H9 (cell line): ENCODE measurements at regions not wholly inside any gene's neighbourhood (a gene's known extent, or its start where the extent isn't known, plus 50 kb on each side); places are given as distances from the start of the nearest gene placed in this dataset.

Source experiments
- DNase-seq: peaks from one replicate; pipeline ENCODE4 v3.0.0-alpha.2; 2017
- H2AFZ ChIP-seq: one replicate; pipeline ENCODE4 v1.6.1; 2013; ENCODE audit warnings: mild to moderate bottlenecking, low read length, control low read depth, moderate library complexity
- H2AK5ac ChIP-seq: 2 replicates; pipeline ENCODE4 v1.6.1; 2013; ENCODE audit warnings: low read length, control low read depth, mixed read lengths; ENCODE audit not compliant: insufficient read length
- H2BK120ac ChIP-seq: one replicate; pipeline ENCODE4 v1.6.1; 2013; ENCODE audit warnings: low read depth, mild to moderate bottlenecking, low read length, control low read depth, inconsistent platforms; ENCODE audit not compliant: poor library complexity, severe bottlenecking
- H2BK12ac ChIP-seq: 2 replicates; pipeline ENCODE4 v1.6.1; 2013; ENCODE audit warnings: low read length, control low read depth, mixed read lengths, low read depth; ENCODE audit not compliant: insufficient read length
- H2BK15ac ChIP-seq: 2 replicates; pipeline ENCODE4 v1.6.1; 2013; ENCODE audit warnings: low read depth, low read length, control low read depth
- H2BK20ac ChIP-seq: one replicate; pipeline ENCODE4 v1.6.1; 2013; ENCODE audit warnings: low read depth, mild to moderate bottlenecking, low read length, control low read depth, inconsistent platforms; ENCODE audit not compliant: poor library complexity, severe bottlenecking
- H2BK5ac ChIP-seq: 2 replicates; pipeline ENCODE4 v1.6.1; 2013; ENCODE audit warnings: low read length, control low read depth, mixed read lengths; ENCODE audit not compliant: insufficient read length
- H3K14ac ChIP-seq: 2 replicates; pipeline ENCODE4 v1.6.1; 2013; ENCODE audit warnings: low read length, control low read depth; ENCODE audit not compliant: insufficient read depth
- H3K18ac ChIP-seq: 2 replicates; pipeline ENCODE4 v1.6.1; 2013; ENCODE audit warnings: low read depth, mild to moderate bottlenecking, mixed read lengths, low read length, control low read depth; ENCODE audit not compliant: insufficient read length
- H3K23ac ChIP-seq: 2 replicates; pipeline ENCODE4 v1.6.1; 2013; ENCODE audit warnings: low read length, control low read depth, mixed read lengths, low read depth; ENCODE audit not compliant: insufficient read length
- H3K23me2 ChIP-seq: 2 replicates; pipeline ENCODE4 v1.6.1; 2013; ENCODE audit warnings: low read depth, mild to moderate bottlenecking, mixed read lengths, low read length, control low read depth; ENCODE audit not compliant: insufficient read length, poor library complexity, severe bottlenecking
- H3K27ac ChIP-seq: 2 replicates; pipeline ENCODE4 v1.5.1; 2013; ENCODE audit warnings: low read length, control low read depth, mixed read lengths, low read depth; ENCODE audit not compliant: insufficient read length
- H3K27me3 ChIP-seq: 2 replicates; pipeline ENCODE4 v1.6.1; 2013; ENCODE audit warnings: low read length, control low read depth, inconsistent platforms; ENCODE audit not compliant: insufficient read depth
- H3K4ac ChIP-seq: 2 replicates; pipeline ENCODE4 v1.6.1; 2013; ENCODE audit warnings: low read depth, mild to moderate bottlenecking, control low read depth, inconsistent platforms, low read length, moderate library complexity
- H3K4me1 ChIP-seq: 2 replicates; pipeline ENCODE4 v1.6.1; 2013; ENCODE audit warnings: low read length, control low read depth, inconsistent platforms; ENCODE audit not compliant: insufficient read depth
- H3K4me2 ChIP-seq: 2 replicates; pipeline ENCODE4 v1.6.1; 2013; ENCODE audit warnings: low read length, control low read depth, mixed read lengths; ENCODE audit not compliant: insufficient read length, insufficient read depth
- H3K56ac ChIP-seq: 2 replicates; pipeline ENCODE4 v1.6.1; 2013; ENCODE audit warnings: low read depth, mild to moderate bottlenecking, mixed read lengths, low read length, control low read depth; ENCODE audit not compliant: insufficient read length
- H3K79me1 ChIP-seq: 2 replicates; pipeline ENCODE4 v1.6.1; 2013; ENCODE audit warnings: low read depth, mild to moderate bottlenecking, moderate library complexity, low read length, control low read depth, inconsistent platforms; ENCODE audit not compliant: insufficient read depth, poor library complexity, severe bottlenecking
- H3K79me2 ChIP-seq: 2 replicates; pipeline ENCODE4 v1.6.1; 2013; ENCODE audit warnings: low read length, control low read depth, inconsistent platforms; ENCODE audit not compliant: insufficient read depth
- H3K9ac ChIP-seq: 2 replicates; pipeline ENCODE4 v1.6.1; 2013; ENCODE audit warnings: low read length, control low read depth, mixed read lengths; ENCODE audit not compliant: insufficient read length; ENCODE audit errors: extremely low read depth
- H3K9me3 ChIP-seq: one replicate; pipeline ENCODE4 v1.6.1; 2013; ENCODE audit warnings: low read depth, low read length, inconsistent platforms; ENCODE audit not compliant: control insufficient read depth
- H3T11ph ChIP-seq: one replicate; pipeline ENCODE4 v1.6.1; 2013; ENCODE audit warnings: mild to moderate bottlenecking, low read length, control low read depth, inconsistent platforms
- H4K20me1 ChIP-seq: one replicate; pipeline ENCODE4 v1.6.1; 2013; ENCODE audit not compliant: control insufficient read depth, insufficient read length, insufficient read depth
- H4K5ac ChIP-seq: 2 replicates; pipeline ENCODE4 v1.6.1; 2013; ENCODE audit warnings: low read depth, mild to moderate bottlenecking, mixed read lengths, low read length, control low read depth; ENCODE audit not compliant: insufficient read length
- H4K8ac ChIP-seq: replicated peaks from 2 replicates; pipeline ENCODE4 v1.6.1; 2013; ENCODE audit warnings: low read length, control low read depth, mixed read lengths, low read depth; ENCODE audit not compliant: insufficient read length
- H4K91ac ChIP-seq: 2 replicates; pipeline ENCODE4 v1.6.1; 2013; ENCODE audit warnings: low read depth, mild to moderate bottlenecking, moderate library complexity, mixed read lengths, low read length, control low read depth; ENCODE audit not compliant: insufficient read length
- H3K27ac Mint-ChIP-seq, 3 experiments: 2 replicates in 2 of 3; 3 replicates in 1 of 3; pipeline ENCODE4 v1.8.0; 2020 to 2021; ENCODE audit warnings: mixed read lengths in 3 of 3, mild to moderate bottlenecking in 1 of 3, moderate library complexity in 1 of 3
- H3K27me3 Mint-ChIP-seq: 2 replicates; pipeline ENCODE4 v1.8.0; 2021; ENCODE audit warnings: low read depth, mild to moderate bottlenecking, moderate library complexity, mixed read lengths
- H3K36me3 Mint-ChIP-seq, 3 experiments: 2 replicates in 2 of 3; 3 replicates in 1 of 3; pipeline ENCODE4 v1.8.0; 2020 to 2021; ENCODE audit warnings: low read depth in 3 of 3, mixed read lengths in 3 of 3; ENCODE audit not compliant: insufficient read depth in 1 of 3
- H3K4me1 Mint-ChIP-seq, 2 experiments: 2 replicates each; pipeline ENCODE4 v1.8.0; 2020; ENCODE audit warnings: mixed read lengths in 2 of 2
- H3K4me3 Mint-ChIP-seq, 2 experiments: 2 replicates in 1 of 2; 3 replicates in 1 of 2; pipeline ENCODE4 v1.8.0; 2020 to 2021; ENCODE audit warnings: mild to moderate bottlenecking in 2 of 2, mixed read lengths in 2 of 2, moderate library complexity in 1 of 2
- H3K9me3 Mint-ChIP-seq, 2 experiments: 2 replicates in 1 of 2; 3 replicates in 1 of 2; pipeline ENCODE4 v1.8.0; 2020; ENCODE audit warnings: mild to moderate bottlenecking in 2 of 2, mixed read lengths in 2 of 2, moderate library complexity in 1 of 2
- CTCF ChIP-seq: fragments of 200-600 bp; sonication (generic); conservative IDR thresholded peaks from 3 replicates; pipeline ENCODE4 v1.8.0; 2021; ENCODE audit warnings: antibody characterized with exemption, mild to moderate bottlenecking
- WGBS: extraction: QIAGEN DNeasy Blood & Tissue Kit; methylation state at CpG from one replicate; pipeline ENCODE4 v1.1.7; 2013; ENCODE audit warnings: missing lambda C conversion rate, low lambda C conversion rate, mixed read lengths; ENCODE audit not compliant: insufficient read length; ENCODE audit errors: extremely low coverage; 5-methylcytosine and 5-hydroxymethylcytosine counted together

- Histone ChIP-seq H3K79me2 (no peaks in the 10 kb centered on the region), H2BK12ac (no peak overlapping the region), H4K20me1 (no peaks in the 10 kb centered on the region), H3K27ac (no peak overlapping the region), H3K27me3 (no peaks in the 10 kb centered on the region), H4K5ac (no peak overlapping the region), H3K79me1 (no peaks in the 10 kb centered on the region), H4K8ac (no peak overlapping the region), H2AK5ac (no peak overlapping the region), H2BK120ac (no peak overlapping the region), H2BK20ac (no peak overlapping the region), H2BK15ac (no peak overlapping the region), H3K4me2 (no peak overlapping the region), H3K18ac (no peak overlapping the region), H3K4ac (no peak overlapping the region), H3K23me2 (no peaks in the 10 kb centered on the region), H2BK5ac (no peak overlapping the region), H3K23ac (no peak overlapping the region), H3K14ac (no peak overlapping the region), H4K91ac (no peak overlapping the region), H3T11ph (no peak overlapping the region), H2AFZ (no peak overlapping the region), H3K9me3 (no peaks in the 10 kb centered on the region), H3K56ac (no peak overlapping the region), H3K4me1 (no peaks in the 10 kb centered on the region), H3K9ac (no peak overlapping the region)
- no peak for TF ChIP-seq CTCF
- no peak overlapping the region for H3K4me3 Mint-ChIP-seq
- H3K9me3 Mint-ChIP-seq = peaks cover 33 to 39% of the 10 kb centered on the region in 2 experiments
- H3K36me3 Mint-ChIP-seq = peaks cover 0 to under 1% (median 0%) of the 10 kb centered on the region in 3 experiments; a peak in 2 of 7 replicates
- no peaks in the 10 kb centered on the region for H3K27me3 Mint-ChIP-seq
- no peak overlapping the region for H3K27ac Mint-ChIP-seq
- WGBS = no CpG with 5 or more reads among the region's 2 CpGs
- H3K4me1 Mint-ChIP-seq = no peaks in the 10 kb centered on the region
- DNase-seq = no peak
Observed at GRCh38 chrX:143435916-143436315, 81.4 kb downstream of the SPANXN3 start.
